ENCODE measurements at regions not wholly inside any gene's neighbourhood (a gene's known extent, or its start where the extent isn't known, plus 50 kb on each side); places are given as distances from the start of the nearest gene placed in this dataset.

GRCh38 chr2:217717646-217718045 is 285.1 kb downstream of the TNS1 start:
- no peak for DNase-seq (ENCODE audit: low read depth)

GRCh38 chr2:217715484-217715883 is 287.3 kb downstream of the TNS1 start:
- DNase-seq (ENCODE audit: low read depth), result no peak

- DNase-seq (ENCODE audit: low read depth), result peak; percentile 52
These were observed 288.5 kb downstream of the TNS1 start for GRCh38 chr2:217714287-217714751.

DNA sequence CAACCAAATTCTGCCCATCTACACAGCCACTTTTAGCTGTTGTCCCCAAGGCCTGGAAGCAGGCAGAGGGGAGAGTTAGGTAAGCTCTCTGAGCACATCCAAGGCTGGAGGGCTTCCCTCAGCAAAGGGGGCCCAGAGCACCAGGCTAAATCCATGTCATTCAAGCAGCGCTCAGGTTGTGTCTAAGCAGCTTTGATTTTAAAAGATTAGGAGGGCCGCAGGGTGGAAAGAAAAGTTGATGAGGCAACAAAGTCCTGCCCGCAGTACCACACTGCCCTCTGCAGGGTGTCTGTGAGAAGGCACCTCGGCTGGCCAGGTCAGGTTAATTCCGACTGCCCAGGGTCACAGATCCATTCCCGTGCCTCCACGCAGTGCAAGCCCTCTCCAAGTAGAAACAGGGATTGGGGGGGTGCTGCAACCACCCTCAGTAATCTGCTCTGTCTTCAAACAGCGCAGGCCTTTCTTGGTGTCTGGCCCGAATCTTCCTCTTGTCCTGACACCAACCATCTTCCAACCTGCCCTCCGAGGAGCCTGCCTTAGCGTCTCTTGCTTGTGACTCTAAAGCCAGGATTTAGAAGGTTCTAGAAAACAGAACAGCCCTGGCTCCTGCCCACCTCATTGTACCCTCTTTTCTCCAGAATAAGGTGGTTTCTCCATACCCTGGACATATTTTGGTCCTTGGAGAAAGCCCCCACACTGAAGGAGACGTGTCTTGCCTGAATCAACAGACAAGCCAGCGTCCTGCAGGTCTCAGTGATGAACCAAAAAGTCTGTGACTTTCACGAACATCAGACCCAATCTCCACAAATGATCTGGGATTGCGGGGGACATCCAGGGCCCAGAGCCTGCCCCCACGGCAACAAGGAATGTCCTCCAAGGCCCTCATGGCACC is 289.2 kb downstream of the TNS1 start:
- DNase-seq (ENCODE audit: low read depth), result peak; percentile 70

DNA sequence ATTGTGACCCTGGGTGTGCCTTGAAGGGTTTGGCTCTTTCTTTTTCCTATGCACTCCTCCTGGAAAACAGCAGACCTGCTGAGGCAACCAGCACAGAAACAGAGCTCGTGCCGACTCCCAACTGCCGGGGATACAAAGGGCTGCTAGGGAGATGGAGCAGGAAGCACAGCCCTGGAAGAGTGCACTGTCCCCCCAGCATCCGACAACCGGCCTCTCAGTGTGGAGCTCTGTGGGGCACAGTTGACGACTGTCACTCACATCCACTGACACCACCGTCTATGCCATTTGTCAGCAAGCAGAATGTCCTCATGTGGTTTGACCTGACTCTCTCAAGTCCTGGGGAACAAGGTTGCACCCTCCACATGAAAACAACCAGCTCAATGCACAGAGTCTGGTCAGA is 290.4 kb downstream of the TNS1 start:
- DNase-seq (ENCODE audit: low read depth), result no peak

DNA sequence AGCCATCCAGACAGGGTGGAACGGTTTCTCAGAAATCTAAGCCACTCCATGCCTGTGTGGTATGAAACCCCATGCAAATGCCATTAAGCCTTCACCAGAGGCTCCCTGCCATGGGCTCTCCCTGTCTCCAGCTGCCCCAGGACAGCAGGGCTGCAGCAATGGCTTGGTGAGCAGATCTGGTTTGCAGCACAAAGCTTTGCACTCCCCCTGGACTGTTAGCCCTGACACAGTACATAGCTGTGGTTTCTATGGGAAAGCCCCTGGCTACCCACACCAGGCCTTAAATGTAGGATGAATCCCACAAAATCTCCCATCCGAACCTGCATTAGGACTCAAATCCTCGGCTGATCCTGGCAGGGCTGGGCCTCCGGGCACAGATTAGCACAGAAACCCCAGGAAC is 291.6 kb downstream of the TNS1 start:
- DNase-seq (ENCODE audit: low read depth), result peak; percentile 54

- DNase-seq (ENCODE audit: low read depth), result peak; percentile 66
These were observed 292.5 kb downstream of the TNS1 start for GRCh38 chr2:217710211-217710765.

DNA sequence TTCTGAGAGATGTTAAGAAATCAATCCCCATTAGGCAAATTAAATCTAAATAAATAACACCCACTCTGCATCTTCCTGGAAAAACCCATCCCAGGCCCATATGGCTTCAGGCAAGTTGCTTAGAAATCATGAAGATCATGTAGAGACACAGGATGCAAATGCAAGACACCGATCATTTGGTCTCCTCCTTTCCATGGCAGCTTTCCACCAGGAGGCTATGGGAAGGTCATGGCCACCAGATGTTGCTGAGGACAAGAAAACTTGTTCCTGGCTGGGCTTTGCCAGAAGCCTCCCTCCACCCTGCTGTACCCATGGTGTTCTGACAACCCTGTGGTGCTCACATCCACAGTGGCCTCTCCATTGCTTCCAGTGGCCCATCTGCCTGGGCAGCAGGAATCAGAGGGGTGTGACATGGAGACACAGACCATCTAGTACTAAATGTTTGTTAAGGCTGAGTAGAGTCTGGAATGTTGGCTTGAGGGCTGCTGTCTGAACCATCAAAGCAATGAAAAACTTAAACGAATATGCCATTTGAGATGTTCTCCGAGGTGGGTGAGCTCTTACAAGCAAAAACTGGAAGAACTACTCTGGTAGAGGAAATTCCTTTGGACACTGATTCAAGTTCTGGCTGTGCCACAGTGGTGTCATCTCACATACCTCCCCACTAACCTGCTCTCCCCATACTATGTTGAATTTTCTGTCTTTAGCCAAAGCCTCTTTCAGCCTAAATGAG is 293.2 kb downstream of the TNS1 start:
- no peak for DNase-seq (ENCODE audit: low read depth)

- peak; percentile 43 for DNase-seq (ENCODE audit: low read depth)
These were observed 295.6 kb downstream of the TNS1 start for GRCh38 chr2:217707131-217707611.

GRCh38 chr2:217706513-217706912 is 296.3 kb downstream of the TNS1 start:
- no peak for DNase-seq (ENCODE audit: low read depth)

DNA sequence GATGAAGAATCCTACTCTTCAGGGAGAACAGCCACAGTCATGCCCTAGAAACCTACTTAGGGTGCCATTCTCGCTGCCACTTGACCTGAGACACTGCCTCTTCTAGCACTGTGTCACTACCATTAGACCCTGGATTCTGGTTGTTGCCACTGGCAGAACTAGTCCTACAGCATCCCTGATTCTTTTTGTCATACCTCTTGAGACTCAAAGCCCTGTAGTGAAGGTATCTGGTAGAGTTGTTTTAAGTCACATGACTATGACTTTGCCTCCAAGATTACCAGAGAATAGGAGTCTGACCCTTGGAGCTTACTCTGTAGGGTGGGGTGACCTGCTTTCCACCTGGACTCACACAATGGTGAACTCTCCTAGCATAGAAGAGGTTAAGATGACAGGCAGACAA is 296.7 kb downstream of the TNS1 start:
- no peak for DNase-seq (ENCODE audit: low read depth)

DNA sequence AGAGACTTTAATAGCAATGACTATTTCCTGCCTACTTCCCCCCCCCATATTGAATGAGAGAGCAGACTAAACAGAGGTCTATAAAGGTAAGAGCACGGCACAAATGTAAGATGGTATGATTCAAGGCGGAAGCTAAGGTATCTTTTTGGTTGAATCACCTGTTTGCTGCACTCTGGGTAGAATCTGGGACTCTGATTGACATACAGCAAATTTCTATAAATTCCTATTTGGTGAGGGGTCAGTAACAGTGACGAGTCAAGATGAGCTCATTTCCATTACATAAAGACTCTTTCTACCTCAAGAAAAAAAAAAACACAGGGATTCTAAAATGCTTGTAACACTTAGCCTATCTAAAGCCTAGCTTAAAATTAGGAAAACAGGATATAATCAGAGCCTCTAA is 297.3 kb downstream of the TNS1 start:
- peak; percentile 13 for DNase-seq (ENCODE audit: low read depth)

- no peak for DNase-seq (ENCODE audit: low read depth)
These were observed 298.8 kb downstream of the TNS1 start for GRCh38 chr2:217703999-217704398.

DNA sequence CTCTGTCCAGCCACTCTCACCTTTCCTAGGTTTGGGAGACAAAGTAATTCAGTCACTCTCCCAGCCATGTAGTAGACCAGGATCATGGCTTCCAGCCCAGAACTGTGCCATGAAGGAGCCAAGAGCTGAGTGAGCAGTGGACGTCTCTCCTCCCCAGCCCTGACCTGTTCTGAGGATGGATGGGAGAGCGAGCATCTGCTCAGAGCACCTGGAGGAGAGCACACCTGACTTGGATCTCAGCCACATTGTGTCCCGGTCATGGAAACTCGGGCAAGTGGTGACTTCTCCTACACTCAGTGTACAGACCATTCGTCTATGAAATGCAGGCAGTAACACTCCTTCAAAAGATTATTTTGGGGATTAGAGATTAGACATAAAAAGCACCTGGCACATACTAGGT is 299.7 kb downstream of the TNS1 start:
- no peak for DNase-seq (ENCODE audit: low read depth)

- no peak for DNase-seq (ENCODE audit: low read depth)
These were observed 301.2 kb downstream of the TNS1 start for GRCh38 chr2:217701622-217702021.

GRCh38 chr2:217698691-217699090 is 304.1 kb downstream of the TNS1 start:
- DNase-seq (ENCODE audit: low read depth), result no peak

GRCh38 chr2:217695033-217695520 is 307.7 kb downstream of the TNS1 start:
- peak; percentile 88 for DNase-seq (ENCODE audit: low read depth)

DNA sequence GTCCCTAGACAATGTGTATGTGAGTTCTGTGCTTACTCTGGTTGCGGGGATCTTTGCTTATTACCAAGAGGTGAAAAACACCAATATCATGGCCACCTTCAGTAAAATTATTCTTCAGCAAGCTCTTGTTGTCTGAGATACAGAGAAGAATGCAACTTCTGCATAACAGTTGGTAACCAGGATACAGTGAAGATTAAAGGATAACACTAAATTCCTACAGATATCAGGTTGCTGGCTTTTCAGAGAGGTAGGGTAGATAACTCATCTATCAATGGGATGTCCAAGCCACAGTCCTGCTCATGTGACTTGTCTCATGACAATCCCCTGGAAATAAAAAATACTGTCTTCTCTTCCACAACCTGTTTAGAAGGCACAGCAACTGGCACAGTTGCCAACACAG is 308.5 kb downstream of the TNS1 start:
- DNase-seq (ENCODE audit: low read depth), result no peak

- no peak for DNase-seq (ENCODE audit: low read depth)
These were observed 309.4 kb downstream of the TNS1 start for GRCh38 chr2:217693363-217693762.

DNA sequence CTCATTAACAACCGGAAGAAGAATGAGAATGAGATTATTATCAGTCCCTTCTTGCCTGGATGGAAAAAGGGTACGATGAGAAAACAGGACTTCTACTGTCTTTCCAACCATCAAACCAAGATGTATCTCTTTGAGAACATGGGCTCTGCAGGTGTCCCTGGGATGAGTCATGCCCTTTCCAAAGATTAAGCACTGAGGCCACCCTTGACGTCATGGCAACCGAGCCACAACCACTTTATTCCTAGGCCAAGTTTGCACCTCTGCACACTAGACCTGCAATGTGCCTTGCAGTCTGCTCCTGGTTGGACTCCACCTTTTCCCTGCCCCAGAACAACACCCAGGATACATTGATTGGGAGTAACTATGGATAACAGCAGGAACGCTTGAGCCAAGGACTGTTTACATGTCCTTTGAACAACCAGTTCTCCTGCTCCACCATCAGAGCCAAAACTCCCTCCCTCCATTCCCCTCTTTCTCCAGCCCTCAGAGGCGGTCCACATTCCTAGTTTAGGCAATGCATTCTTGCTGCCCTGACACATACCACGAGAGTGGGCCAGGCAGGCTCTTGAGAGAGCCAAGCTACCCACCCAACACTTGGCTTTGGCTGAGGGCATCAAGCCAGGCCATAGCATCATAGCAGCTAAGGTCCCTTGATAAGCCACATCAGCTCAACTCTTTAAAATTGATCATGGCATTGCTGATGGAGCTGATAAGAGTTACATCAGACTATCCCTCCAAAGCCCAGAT is 310.7 kb downstream of the TNS1 start:
- no peak for DNase-seq (ENCODE audit: low read depth)

DNA sequence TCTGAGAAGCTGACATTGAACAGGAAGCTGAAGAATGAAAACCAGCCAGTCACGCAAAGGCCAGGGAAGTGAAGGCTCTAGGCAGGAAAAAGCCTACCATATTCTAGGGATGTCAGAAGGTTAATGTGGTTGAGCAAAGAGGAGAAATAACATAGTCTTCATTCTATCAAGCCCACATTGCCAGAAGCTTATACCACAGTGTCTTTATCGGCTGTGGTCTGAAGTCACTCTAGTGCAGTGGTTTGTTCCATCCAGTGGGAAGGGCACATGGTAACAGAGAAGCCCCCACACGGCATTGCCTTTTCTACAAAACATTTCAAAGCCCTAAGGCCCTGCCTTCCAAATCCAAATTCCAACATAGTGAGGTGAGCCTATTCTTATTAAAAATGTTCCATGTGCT is 311.3 kb downstream of the TNS1 start:
- DNase-seq (ENCODE audit: low read depth), result no peak

- DNase-seq (ENCODE audit: low read depth), result no peak
These were observed 313.7 kb downstream of the TNS1 start for GRCh38 chr2:217689053-217689452.

Measured in ELR (cell line).